ENCODE measurements at regions not wholly inside any gene's neighbourhood (a gene's known extent, or its start where the extent isn't known, plus 50 kb on each side); places are given as distances from the start of the nearest gene placed in this dataset.

GRCh38 chr6:6811128-6812009 lies 222.8 kb downstream of the LY86 start:
- TF ChIP-seq BHLHE40 (IDR thresholded peaks at IDR 0.05; ENCODE audit: borderline replicate concordance) (no peak), ZNF384 (IDR thresholded peaks at IDR 0.05) (no peak), HDGF (IDR thresholded peaks at IDR 0.05; ENCODE audit: borderline replicate concordance) (no peak), FOXM1 (IDR thresholded peaks at IDR 0.05; ENCODE audit: borderline replicate concordance) (no peak), LEF1 (IDR thresholded peaks at IDR 0.05; ENCODE audit: borderline replicate concordance) (no peak), CTBP1 (IDR thresholded peaks at IDR 0.05; ENCODE audit: borderline replicate concordance) (no peak), FOXA1 (IDR thresholded peaks at IDR 0.05) (no peak)

Measured in HEK293T (cell line).